C4-2B (cell line): ENCODE measurements at regions not wholly inside any gene's neighbourhood (a gene's known extent, or its start where the extent isn't known, plus 50 kb on each side); places are given as distances from the start of the nearest gene placed in this dataset.

ENCODE experiments used
- ZFX ChIP-seq: fragments of 450-650 bp; IDR thresholded peaks from 2 replicates; pipeline ENCODE4 v1.6.1; 2017
- TF ChIP-seq, protein P1 (sequence below): fragments of 450-650 bp; conservative IDR thresholded peaks from 2 replicates; pipeline ENCODE4 v1.5.1; 2017; ENCODE audit warnings: mild to moderate bottlenecking

- TF ChIP-seq, protein P1, sequence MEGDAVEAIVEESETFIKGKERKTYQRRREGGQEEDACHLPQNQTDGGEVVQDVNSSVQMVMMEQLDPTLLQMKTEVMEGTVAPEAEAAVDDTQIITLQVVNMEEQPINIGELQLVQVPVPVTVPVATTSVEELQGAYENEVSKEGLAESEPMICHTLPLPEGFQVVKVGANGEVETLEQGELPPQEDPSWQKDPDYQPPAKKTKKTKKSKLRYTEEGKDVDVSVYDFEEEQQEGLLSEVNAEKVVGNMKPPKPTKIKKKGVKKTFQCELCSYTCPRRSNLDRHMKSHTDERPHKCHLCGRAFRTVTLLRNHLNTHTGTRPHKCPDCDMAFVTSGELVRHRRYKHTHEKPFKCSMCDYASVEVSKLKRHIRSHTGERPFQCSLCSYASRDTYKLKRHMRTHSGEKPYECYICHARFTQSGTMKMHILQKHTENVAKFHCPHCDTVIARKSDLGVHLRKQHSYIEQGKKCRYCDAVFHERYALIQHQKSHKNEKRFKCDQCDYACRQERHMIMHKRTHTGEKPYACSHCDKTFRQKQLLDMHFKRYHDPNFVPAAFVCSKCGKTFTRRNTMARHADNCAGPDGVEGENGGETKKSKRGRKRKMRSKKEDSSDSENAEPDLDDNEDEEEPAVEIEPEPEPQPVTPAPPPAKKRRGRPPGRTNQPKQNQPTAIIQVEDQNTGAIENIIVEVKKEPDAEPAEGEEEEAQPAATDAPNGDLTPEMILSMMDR = no peak
- TF ChIP-seq ZFX = no peak
Observed at GRCh38 chr22:47445212-47445611, 682.8 kb downstream of the TBC1D22A start.
